Fibroblast of mammary gland (primary cell): ENCODE measurements at regions not wholly inside any gene's neighbourhood (a gene's known extent, or its start where the extent isn't known, plus 50 kb on each side); places are given as distances from the start of the nearest gene placed in this dataset.
"Not testable (repeated sequence)": the region's sequence is repeated elsewhere in the genome, so short reads cannot be mapped to it uniquely, and the experiment has no call there.

Experiments used
- DNase-seq: peaks from one replicate; pipeline ENCODE4 v3.0.0-alpha.2; 2010; ENCODE audit warnings: low read depth
- H3K4me3 ChIP-seq: 2 replicates; pipeline ENCODE4 v1.5.1; 2011; ENCODE audit warnings: low read depth, mild to moderate bottlenecking, low read length, moderate library complexity; ENCODE audit not compliant: control insufficient read depth
- TF ChIP-seq, protein P1 (sequence below): conservative IDR thresholded peaks from 2 replicates; pipeline ENCODE4 v1.5.1; 2011; ENCODE audit warnings: low read depth, low read length, inconsistent platforms; ENCODE audit not compliant: control insufficient read depth, insufficient read depth

DNA sequence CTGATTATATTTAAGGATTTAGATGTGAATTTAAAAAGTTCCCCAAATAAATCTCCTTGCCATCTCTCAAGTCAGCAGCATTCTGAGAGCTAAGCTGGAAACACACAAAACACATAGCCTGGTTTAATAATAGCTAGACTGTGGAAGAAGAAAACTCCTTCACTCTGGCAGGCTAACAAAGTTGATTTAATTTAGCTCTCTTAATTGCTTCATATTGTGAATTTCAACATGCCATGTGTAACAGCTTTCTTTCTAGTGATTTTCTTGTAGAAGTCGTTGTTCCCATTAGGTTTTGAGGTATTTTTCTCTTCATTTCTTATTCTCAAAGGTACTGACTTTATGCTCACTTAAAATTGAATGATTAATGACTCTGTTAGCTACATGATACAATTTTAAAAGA lies 216.8 kb upstream of the AKR1E2 start:
- no peak for DNase-seq
- H3K4me3 ChIP-seq: no peak overlapping the region
- TF ChIP-seq, protein P1, sequence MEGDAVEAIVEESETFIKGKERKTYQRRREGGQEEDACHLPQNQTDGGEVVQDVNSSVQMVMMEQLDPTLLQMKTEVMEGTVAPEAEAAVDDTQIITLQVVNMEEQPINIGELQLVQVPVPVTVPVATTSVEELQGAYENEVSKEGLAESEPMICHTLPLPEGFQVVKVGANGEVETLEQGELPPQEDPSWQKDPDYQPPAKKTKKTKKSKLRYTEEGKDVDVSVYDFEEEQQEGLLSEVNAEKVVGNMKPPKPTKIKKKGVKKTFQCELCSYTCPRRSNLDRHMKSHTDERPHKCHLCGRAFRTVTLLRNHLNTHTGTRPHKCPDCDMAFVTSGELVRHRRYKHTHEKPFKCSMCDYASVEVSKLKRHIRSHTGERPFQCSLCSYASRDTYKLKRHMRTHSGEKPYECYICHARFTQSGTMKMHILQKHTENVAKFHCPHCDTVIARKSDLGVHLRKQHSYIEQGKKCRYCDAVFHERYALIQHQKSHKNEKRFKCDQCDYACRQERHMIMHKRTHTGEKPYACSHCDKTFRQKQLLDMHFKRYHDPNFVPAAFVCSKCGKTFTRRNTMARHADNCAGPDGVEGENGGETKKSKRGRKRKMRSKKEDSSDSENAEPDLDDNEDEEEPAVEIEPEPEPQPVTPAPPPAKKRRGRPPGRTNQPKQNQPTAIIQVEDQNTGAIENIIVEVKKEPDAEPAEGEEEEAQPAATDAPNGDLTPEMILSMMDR: no peak

- H3K4me3 ChIP-seq: no peak overlapping the region
These were observed 218.3 kb upstream of the AKR1E2 start for GRCh38 chr10:4607681-4608080.

GRCh38 chr10:4606856-4607636 lies 219.0 kb upstream of the AKR1E2 start:
- no peak for DNase-seq
- no peak overlapping the region for H3K4me3 ChIP-seq
- TF ChIP-seq, protein P1: no peak

More at GRCh38 chr10:4607681-4608080, 218.3 kb upstream of the AKR1E2 start:
- TF ChIP-seq, protein P1: no peak
- no peak for DNase-seq

GRCh38 chr10:4602764-4603491 lies 223.1 kb upstream of the AKR1E2 start:
- TF ChIP-seq, protein P1: no peak
- DNase-seq: no peak
- no peak overlapping the region for H3K4me3 ChIP-seq

GRCh38 chr10:4599471-4599870 lies 226.5 kb upstream of the AKR1E2 start:
- no peak overlapping the region for H3K4me3 ChIP-seq
- no peak for DNase-seq
- TF ChIP-seq, protein P1: no peak

GRCh38 chr10:4597898-4598297 lies 228.1 kb upstream of the AKR1E2 start:
- DNase-seq, H3K4me3 ChIP-seq: not testable (repeated sequence)

- no peak overlapping the region for H3K4me3 ChIP-seq
- no peak for DNase-seq
- TF ChIP-seq, protein P1: no peak
These were observed 229.1 kb upstream of the AKR1E2 start for GRCh38 chr10:4596951-4597350.
